Cardiac fibroblast (primary cell): ENCODE measurements at regions not wholly inside any gene's neighbourhood (a gene's known extent, or its start where the extent isn't known, plus 50 kb on each side); places are given as distances from the start of the nearest gene placed in this dataset.

Experiments used
- DNase-seq, 2 donors: peaks; one replicate each; pipeline versions ENCODE4 v3.0.0 to v3.0.0-alpha.2; 2010; ENCODE audit warnings: low read depth in 2 of 2
- H3K4me3 ChIP-seq, 2 donors: replicated peaks in 1 of 2; 1 replicate in 1 of 2; 2 replicates in 1 of 2; pipeline ENCODE4 v1.5.1; 2011; ENCODE audit warnings: low read depth in 2 of 2, low read length in 2 of 2, mild to moderate bottlenecking in 2 of 2, moderate library complexity in 1 of 2
- TF ChIP-seq, protein P1 (sequence below): IDR thresholded peaks from one replicate; pipeline ENCODE4 v1.5.1; 2011; ENCODE audit warnings: low read depth, mild to moderate bottlenecking, low read length, inconsistent platforms

GRCh38 chr12:102760322-102760721 is 156.7 kb downstream of the PAH start:
- H3K4me3 ChIP-seq, result no peak overlapping the region
- no peak for DNase-seq
- TF ChIP-seq, protein P1, sequence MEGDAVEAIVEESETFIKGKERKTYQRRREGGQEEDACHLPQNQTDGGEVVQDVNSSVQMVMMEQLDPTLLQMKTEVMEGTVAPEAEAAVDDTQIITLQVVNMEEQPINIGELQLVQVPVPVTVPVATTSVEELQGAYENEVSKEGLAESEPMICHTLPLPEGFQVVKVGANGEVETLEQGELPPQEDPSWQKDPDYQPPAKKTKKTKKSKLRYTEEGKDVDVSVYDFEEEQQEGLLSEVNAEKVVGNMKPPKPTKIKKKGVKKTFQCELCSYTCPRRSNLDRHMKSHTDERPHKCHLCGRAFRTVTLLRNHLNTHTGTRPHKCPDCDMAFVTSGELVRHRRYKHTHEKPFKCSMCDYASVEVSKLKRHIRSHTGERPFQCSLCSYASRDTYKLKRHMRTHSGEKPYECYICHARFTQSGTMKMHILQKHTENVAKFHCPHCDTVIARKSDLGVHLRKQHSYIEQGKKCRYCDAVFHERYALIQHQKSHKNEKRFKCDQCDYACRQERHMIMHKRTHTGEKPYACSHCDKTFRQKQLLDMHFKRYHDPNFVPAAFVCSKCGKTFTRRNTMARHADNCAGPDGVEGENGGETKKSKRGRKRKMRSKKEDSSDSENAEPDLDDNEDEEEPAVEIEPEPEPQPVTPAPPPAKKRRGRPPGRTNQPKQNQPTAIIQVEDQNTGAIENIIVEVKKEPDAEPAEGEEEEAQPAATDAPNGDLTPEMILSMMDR, result no peak

GRCh38 chr12:102759466-102759865 is 157.6 kb downstream of the PAH start:
- no peak overlapping the region for H3K4me3 ChIP-seq
- peak in 1 of 2 donors; percentile 41 for DNase-seq
- TF ChIP-seq, protein P1, result no peak

DNA sequence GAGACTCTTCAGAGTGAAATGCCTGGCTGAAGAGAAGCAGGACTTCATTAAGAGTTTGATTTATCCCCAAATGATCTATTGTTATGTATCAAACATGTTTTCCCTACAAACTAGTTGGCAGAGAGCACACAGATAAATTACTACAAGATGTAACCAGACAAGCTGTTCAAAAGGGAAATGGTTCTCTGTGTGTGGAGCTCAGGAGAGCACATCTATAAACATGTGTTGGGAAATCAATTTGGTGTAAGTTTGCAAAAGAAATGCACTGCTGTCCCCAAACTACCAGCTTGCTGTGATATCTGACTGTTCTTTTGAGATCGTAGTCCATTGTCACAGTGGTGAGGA is 159.2 kb downstream of the PAH start:
- TF ChIP-seq, protein P1, result no peak
- no peak overlapping the region for H3K4me3 ChIP-seq
- DNase-seq, result no peak

DNA sequence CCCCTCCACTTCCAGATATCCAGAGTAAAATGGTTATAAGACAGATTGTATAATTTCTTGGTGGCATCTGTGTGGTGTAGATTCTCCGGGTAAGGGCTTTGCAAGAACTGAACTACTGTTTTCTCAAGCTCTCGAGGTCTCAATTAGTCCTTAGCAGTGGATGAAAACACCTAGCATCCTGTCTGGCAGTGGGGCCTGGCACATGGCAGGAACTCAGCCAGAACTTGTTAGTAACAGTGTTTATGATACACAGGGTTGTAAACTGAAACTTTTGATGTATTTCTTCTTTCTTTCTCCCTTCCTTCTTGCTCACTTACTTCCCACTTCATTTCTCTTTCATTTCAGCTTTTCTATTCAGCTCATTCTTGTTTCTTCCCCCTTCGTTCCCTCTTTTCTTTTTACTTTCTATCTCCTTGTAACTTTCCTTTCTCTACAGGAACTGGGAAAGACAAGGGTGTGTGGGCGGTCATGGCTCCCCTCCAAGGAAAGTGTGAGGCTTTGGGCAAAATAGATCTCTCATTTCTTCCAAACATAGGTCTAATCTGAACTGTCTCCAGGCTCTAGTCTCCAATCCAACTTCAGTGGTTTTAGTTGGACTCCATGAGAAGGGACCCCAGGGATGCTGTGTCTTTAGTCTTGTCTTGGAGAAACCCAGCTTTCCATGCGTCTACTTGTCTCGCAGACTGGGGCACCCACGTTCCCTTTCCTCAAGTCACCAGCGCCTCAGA is 159.7 kb downstream of the PAH start:
- no peak overlapping the region for H3K4me3 ChIP-seq
- TF ChIP-seq, protein P1, result no peak
- DNase-seq, result peak in 1 of 2 donors; percentile 50

GRCh38 chr12:102756530-102756929 is 160.5 kb downstream of the PAH start:
- peak in 1 of 2 donors; percentile 42 for DNase-seq
- H3K4me3 ChIP-seq, result no peak overlapping the region
- TF ChIP-seq, protein P1, result no peak

- TF ChIP-seq, protein P1, result no peak
- no peak for DNase-seq
- no peak overlapping the region for H3K4me3 ChIP-seq
Measured at GRCh38 chr12:102755266-102755665, 161.8 kb downstream of the PAH start.

DNA sequence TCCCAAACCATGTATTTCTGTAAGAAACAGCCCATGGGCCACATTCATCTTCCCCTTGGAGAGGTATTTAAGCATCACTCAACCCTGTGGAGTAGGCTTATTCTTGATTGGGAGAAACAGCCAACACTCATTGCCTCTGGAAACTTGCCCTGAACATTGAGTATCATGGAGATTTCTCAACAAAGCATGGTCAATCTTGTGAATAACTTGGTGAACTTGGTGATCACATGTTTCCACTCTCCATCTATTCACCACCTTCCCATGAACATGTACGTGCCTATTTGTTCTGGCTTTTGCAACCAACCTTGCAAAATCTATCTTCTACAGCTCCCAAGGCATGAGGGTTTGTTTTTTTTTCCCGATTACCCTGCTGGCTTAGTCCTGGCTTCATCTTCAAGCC is 163.2 kb downstream of the PAH start:
- H3K4me3 ChIP-seq, result no peak overlapping the region
- no peak for DNase-seq
- TF ChIP-seq, protein P1, result no peak
